ENCODE measurements at regions not wholly inside any gene's neighbourhood (a gene's known extent, or its start where the extent isn't known, plus 50 kb on each side); places are given as distances from the start of the nearest gene placed in this dataset.

GRCh38 chr10:8296734-8297101, 242.2 kb downstream of the GATA3 start:
- TF ChIP-seq, protein P1, sequence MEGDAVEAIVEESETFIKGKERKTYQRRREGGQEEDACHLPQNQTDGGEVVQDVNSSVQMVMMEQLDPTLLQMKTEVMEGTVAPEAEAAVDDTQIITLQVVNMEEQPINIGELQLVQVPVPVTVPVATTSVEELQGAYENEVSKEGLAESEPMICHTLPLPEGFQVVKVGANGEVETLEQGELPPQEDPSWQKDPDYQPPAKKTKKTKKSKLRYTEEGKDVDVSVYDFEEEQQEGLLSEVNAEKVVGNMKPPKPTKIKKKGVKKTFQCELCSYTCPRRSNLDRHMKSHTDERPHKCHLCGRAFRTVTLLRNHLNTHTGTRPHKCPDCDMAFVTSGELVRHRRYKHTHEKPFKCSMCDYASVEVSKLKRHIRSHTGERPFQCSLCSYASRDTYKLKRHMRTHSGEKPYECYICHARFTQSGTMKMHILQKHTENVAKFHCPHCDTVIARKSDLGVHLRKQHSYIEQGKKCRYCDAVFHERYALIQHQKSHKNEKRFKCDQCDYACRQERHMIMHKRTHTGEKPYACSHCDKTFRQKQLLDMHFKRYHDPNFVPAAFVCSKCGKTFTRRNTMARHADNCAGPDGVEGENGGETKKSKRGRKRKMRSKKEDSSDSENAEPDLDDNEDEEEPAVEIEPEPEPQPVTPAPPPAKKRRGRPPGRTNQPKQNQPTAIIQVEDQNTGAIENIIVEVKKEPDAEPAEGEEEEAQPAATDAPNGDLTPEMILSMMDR (IDR thresholded peaks at IDR 0.05): no peak
- no peaks in the 10 kb centered on the region for H3K27me3 Mint-ChIP-seq
- ChIA-PET POLR2A (no interaction called here), CTCF (no interaction called here)
- H3K4me1 Mint-ChIP-seq (ENCODE audit: low read depth): peaks cover 5% of the 10 kb centered on the region
- H3K27me3 ChIP-seq (ENCODE audit: control insufficient read depth in 1 of 2, insufficient read depth in 2 of 2, low read length in 2 of 2): no peaks in the 10 kb centered on the region
- H3K9me3 ChIP-seq (ENCODE audit: control insufficient read depth in 1 of 2, insufficient read depth in 1 of 2, low read length in 2 of 2): no peaks in the 10 kb centered on the region
- ATAC-seq (ENCODE audit: poor library complexity) (no peak), DNase-seq (no peak)
- no peak overlapping the region for H3K27ac Mint-ChIP-seq
- H3K27ac ChIP-seq (ENCODE audit: low read depth in 1 of 2, low read length in 2 of 2): no peak overlapping the region
- H3K4me1 ChIP-seq (ENCODE audit: insufficient read depth, low read length): no peaks in the 10 kb centered on the region
- H3K36me3 Mint-ChIP-seq (ENCODE audit: low read depth): no peaks in the 10 kb centered on the region
- no peak overlapping the region for H3K4me3 Mint-ChIP-seq
- H3K4me3 ChIP-seq (ENCODE audit: low read length): no peak overlapping the region
- no peaks in the 10 kb centered on the region for H3K36me3 ChIP-seq (ENCODE audit: insufficient read depth, low read length)
- intact Hi-C loops (cut with DNase I, micrococcal nuclease): no loop called here
- H3K9me3 Mint-ChIP-seq: no peaks in the 10 kb centered on the region

DNA sequence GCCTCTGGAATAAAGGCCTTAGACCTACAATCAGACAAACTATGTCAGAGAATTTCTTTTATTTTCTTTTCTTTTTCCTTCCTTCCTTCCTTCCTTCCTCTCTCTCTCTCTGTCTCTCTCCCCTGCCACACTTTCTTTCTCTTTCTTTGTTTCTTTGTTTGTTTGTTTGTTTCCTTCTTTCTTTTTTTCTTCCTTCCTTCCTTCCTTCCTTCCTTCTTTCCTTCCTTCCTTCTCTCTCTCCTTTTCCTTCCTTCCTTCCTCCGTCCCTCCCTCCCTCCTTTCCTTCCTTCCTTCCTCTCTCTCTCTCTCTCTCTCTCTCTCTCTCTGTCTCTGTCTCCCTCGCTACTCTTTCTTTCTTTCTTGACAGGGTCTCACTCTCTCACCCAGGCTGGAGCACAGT, 242.6 kb downstream of the GATA3 start:
- Histone ChIP-seq H3K27ac (ENCODE audit: low read depth in 1 of 2, low read length in 2 of 2) (no peak overlapping the region), H3K27me3 (ENCODE audit: control insufficient read depth in 1 of 2, insufficient read depth in 2 of 2, low read length in 2 of 2) (no peaks in the 10 kb centered on the region), H3K4me3 (ENCODE audit: low read length) (no peak overlapping the region), H3K36me3 (ENCODE audit: insufficient read depth, low read length) (no peaks in the 10 kb centered on the region), H3K4me1 (ENCODE audit: insufficient read depth, low read length) (no peaks in the 10 kb centered on the region), H3K9me3 (ENCODE audit: control insufficient read depth in 1 of 2, insufficient read depth in 1 of 2, low read length in 2 of 2) (no peaks in the 10 kb centered on the region)
- H3K27ac Mint-ChIP-seq: no peak overlapping the region
- no peaks in the 10 kb centered on the region for H3K36me3 Mint-ChIP-seq (ENCODE audit: low read depth)
- no peaks in the 10 kb centered on the region for H3K27me3 Mint-ChIP-seq
- H3K9me3 Mint-ChIP-seq: no peaks in the 10 kb centered on the region
- ATAC-seq (ENCODE audit: poor library complexity) (no peak), DNase-seq (no peak)
- H3K4me3 Mint-ChIP-seq: no peak overlapping the region
- intact Hi-C loops (cut with DNase I, micrococcal nuclease): no loop called here
- peaks cover 5% of the 10 kb centered on the region for H3K4me1 Mint-ChIP-seq (ENCODE audit: low read depth)
- TF ChIP-seq, protein P1 (IDR thresholded peaks at IDR 0.05): no peak
- ChIA-PET CTCF (no interaction called here), POLR2A (no interaction called here)

DNA sequence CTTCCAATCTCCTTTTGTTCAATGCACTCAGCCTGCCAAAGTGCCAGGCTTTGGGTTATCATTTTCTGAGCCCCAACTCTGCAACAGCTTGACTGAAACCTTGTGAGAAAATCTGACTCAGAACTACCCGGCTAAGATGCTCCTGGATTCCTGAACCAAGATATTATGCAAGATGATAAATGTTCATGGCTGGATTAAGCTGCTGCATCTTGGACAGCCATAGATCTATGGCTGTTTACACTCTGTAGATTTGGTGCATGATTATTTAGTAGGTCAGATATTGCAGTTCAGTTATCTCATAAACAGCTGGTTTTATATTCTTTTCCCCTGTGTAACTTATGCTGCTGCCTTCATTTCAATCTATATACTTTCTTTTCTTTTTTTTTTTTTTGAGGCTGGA, 243.5 kb downstream of the GATA3 start:
- ChIA-PET CTCF (no interaction called here), POLR2A (no interaction called here)
- Mint-ChIP-seq H3K4me1 (ENCODE audit: low read depth) (peaks cover 5% of the 10 kb centered on the region), H3K27ac (no peak overlapping the region), H3K27me3 (no peaks in the 10 kb centered on the region), H3K36me3 (ENCODE audit: low read depth) (no peaks in the 10 kb centered on the region), H3K4me3 (no peak overlapping the region), H3K9me3 (no peaks in the 10 kb centered on the region)
- intact Hi-C loops (cut with DNase I, micrococcal nuclease): no loop called here
- Histone ChIP-seq H3K27ac (ENCODE audit: low read depth in 1 of 2, low read length in 2 of 2) (no peak overlapping the region), H3K36me3 (ENCODE audit: insufficient read depth, low read length) (no peaks in the 10 kb centered on the region), H3K9me3 (ENCODE audit: control insufficient read depth in 1 of 2, insufficient read depth in 1 of 2, low read length in 2 of 2) (no peaks in the 10 kb centered on the region), H3K27me3 (ENCODE audit: control insufficient read depth in 1 of 2, insufficient read depth in 2 of 2, low read length in 2 of 2) (no peaks in the 10 kb centered on the region), H3K4me3 (ENCODE audit: low read length) (no peak overlapping the region), H3K4me1 (ENCODE audit: insufficient read depth, low read length) (no peaks in the 10 kb centered on the region)
- ATAC-seq (ENCODE audit: poor library complexity) (no peak), DNase-seq (no peak)
- TF ChIP-seq, protein P1 (IDR thresholded peaks at IDR 0.05): no peak

All from CD4-positive, alpha-beta T cell (primary cell).